Daoy (cell line): ENCODE measurements at regions not wholly inside any gene's neighbourhood (a gene's known extent, or its start where the extent isn't known, plus 50 kb on each side); places are given as distances from the start of the nearest gene placed in this dataset.

Experiments used
- DNase-seq: peaks from one replicate; pipeline ENCODE4 v3.0.0-alpha.2; 2015; ENCODE audit warnings: low read depth

- no peak for DNase-seq
Measured at GRCh38 chr6:145233955-145234354, 501.4 kb downstream of the EPM2A start.

- no peak for DNase-seq
Measured at GRCh38 chr6:145235207-145235606, 500.1 kb downstream of the EPM2A start.

- DNase-seq = no peak
Measured at GRCh38 chr6:145238787-145239186, 496.5 kb downstream of the EPM2A start.

- DNase-seq = peak; percentile 20
Measured at GRCh38 chr6:145241039-145241438, 494.3 kb downstream of the EPM2A start.

- DNase-seq = no peak
Measured at GRCh38 chr6:145241721-145242120, 493.6 kb downstream of the EPM2A start.

GRCh38 chr6:145244349-145245100 lies 490.8 kb downstream of the EPM2A start:
- DNase-seq = no peak

- DNase-seq = no peak
Measured at GRCh38 chr6:145245119-145245518, 490.2 kb downstream of the EPM2A start.

DNA sequence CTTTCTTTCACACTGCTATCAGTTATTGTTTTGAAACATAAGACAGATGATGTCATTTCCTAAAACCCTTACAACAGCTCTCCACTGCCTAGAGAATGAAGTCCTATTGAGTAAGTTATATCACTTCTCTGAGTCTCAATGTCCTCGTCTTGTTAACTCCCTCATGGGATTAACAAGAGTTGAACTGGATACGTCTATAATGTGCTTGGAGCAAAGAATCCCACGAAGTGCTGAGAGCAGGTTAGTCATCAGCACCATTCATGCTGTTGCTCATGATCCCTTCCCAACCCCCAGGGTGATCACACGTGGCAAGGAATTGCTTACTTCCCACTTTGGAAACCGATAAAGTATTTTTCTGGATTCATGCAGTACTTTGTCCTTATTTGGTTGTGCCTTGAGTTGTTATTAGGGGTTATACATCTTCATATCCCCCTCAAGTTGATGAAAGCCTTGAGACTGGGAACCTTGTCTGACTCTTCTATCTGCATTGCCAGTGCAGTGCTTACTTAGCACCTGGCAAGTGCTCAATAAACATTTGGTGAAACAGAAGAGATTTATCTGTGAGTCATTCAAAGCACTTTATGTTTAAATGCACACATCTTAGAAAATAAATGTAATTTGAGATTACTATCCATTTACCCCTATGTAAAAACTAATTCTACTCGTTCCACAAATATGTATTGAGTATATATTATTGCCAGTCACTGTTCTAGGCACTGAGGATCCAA lies 487.5 kb downstream of the EPM2A start:
- peak; percentile 64 for DNase-seq

- no peak for DNase-seq
Measured at GRCh38 chr6:145250436-145250835, 484.9 kb downstream of the EPM2A start.

DNA sequence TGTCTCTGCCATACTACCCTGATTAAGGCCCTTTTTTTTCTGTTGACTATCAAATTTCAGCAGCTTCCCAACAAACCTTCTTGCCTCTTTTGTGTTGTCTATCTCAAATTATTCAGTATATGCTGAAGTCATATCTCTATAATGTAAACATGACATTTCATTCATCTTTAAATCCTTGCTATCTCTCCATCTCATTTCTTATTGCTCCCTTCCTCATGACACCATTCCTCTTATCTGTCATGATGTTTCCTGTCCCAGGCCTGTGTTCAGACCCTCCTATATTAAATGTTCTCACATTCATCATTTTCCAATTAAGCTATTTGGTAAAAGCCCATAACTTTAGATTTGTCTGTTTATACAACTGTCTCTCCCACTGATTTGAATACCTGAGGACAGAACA lies 482.6 kb downstream of the EPM2A start:
- no peak for DNase-seq

- no peak for DNase-seq
Measured at GRCh38 chr6:145254649-145255401, 480.5 kb downstream of the EPM2A start.

GRCh38 chr6:145257704-145258103 lies 477.6 kb downstream of the EPM2A start:
- no peak for DNase-seq

- no peak for DNase-seq
Measured at GRCh38 chr6:145258122-145258521, 477.2 kb downstream of the EPM2A start.

DNA sequence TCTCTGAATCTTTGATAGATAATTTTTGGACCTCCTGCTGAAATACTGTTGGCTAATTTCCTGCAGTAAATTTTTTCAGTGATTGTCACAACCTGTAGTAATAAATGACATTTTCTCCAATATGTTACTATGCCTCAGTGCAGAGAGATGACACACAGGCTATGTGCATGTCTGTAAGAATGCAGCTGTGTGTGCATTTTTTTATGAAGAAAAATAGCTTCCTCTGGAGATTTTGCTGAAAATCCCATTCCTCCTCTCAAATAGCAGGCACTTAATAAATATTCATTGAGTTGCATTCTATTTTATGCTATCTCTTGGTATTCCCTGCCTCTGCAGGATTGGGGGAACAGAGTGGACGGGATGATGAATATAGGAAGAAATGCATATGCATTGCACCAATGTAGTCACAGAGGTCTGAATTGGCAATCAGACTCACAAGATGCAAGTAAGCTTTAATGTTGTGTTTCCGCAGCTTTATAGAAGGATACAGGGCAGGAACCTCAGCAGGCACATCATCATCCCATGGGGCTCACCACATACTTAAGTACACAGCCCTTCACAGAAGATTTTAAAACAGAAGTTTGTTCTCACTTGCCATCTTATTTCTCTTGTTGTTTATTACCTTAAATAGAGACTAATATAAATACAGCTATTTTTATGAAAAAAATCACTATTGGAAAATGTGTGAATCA lies 474.7 kb downstream of the EPM2A start:
- no peak for DNase-seq

DNA sequence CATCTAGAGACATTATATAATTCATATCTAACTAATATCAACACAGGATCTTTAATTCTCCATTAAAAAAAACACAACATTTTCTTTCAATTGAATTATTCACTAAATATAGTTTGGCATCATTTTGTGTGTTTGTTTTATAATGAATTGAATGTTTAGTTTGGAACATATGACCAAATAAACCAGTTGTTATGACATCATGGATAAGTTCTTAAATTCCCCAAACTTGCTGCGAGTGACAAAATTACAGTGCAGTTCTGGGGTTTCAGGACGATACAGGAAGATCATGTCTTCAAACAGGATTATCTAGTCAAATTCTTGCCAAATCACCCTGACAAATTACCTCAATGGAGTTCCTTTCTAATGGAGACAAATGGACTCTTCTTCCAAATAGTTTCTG lies 473.6 kb downstream of the EPM2A start:
- DNase-seq = no peak

GRCh38 chr6:145262771-145263170 lies 472.5 kb downstream of the EPM2A start:
- no peak for DNase-seq

- no peak for DNase-seq
Measured at GRCh38 chr6:145263778-145264211, 471.5 kb downstream of the EPM2A start.

GRCh38 chr6:145266432-145267075 lies 468.8 kb downstream of the EPM2A start:
- DNase-seq = no peak

DNA sequence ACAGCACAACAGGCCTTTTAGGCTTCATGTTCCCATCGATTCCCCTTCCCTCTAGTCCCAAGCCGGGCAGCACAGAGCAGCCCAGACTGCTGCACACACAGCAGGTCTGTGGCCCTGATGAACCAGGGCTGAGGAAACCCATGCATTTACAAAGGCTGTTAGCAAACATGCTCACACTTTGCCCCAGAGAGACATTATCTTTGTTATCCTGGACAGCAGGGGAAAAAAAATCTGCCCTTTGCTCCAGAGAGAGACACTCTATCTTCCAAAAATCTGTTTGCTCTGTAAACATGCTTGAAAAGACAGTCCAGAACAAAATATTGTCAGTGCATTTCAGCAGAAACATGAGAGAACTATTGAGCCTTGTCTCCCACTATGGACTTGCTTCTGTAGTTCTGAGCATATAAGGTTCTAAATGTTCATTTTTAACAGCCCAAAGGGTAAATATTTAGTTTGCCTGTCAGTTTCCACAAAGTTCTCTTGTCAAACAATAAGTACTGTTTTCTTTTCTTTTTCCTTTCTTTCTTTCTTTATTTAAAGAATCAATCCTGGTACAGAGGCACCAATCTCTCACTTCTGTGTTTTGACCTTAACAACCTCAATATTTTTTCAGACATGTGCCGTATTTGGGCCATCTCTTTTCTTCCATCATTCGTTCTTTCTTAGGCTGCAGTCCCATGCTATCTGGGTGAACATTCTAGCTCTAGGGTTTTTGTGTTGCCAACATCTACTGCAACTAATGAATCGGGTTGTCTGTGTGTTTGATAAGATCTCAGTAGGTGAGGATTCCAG lies 468.0 kb downstream of the EPM2A start:
- no peak for DNase-seq

DNA sequence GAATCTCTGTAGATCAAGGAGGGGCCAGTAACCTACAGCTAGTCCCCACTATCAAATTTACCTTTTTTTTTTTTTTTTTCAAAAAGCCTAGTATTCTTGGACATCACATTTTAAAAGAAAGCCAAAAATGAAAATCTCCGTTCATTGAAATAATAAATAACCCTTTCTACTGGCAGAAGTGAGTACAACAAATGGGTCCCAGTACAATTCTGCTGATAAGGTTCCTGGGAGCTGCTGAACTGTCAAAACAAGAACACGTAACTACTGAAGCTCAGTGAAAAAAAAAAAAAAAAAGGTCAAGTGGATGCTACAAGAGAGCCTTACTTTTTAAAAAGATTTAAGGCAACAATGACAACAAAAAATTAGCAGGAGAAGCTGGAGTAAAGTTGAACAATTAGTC lies 464.9 kb downstream of the EPM2A start:
- no peak for DNase-seq

DNA sequence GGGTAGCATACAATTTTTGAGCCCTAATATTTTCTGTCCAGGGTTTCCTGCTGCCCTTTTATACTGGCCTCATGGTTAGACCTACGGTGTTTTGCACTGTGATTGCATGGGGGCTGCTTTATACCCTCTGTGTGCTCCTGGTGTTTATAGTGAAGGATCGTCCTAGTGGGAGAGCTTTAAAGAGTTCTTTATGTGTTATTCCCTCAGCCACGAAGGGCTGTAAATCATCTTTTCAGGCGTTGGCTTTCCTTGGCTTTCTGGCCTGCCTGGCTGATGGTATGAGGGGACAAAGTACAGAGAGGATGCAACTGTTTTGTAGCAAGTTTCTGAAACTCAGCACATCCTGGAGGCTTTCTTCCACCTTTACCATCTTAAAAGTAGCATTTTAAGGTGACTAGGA lies 464.3 kb downstream of the EPM2A start:
- DNase-seq = no peak
